ENCODE measurements at regions not wholly inside any gene's neighbourhood (a gene's known extent, or its start where the extent isn't known, plus 50 kb on each side); places are given as distances from the start of the nearest gene placed in this dataset.

DNA sequence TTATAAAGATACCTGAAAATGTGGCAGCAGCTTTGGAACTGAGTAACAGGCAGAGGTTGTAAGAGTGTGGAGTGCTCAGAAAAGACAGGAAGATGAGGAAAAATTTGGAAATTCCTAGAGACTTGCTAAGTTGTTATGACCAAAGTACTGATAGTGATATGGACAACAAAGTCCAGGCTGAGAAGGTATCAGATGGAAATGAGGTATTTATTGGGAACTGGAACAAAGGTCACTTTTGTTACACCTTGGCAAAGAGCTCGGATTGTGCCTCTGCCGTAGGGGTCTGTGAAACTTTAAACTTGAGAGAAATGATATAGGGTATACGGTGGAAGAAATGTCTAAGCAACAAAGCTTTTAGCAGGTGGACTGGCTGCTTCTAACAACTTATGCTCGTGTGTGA lies 419.9 kb downstream of the PCDH17 start:
- Histone ChIP-seq H3K4me3 (no peak overlapping the region), H3K79me2 (ENCODE audit: control insufficient read depth, insufficient read depth, low read length) (no peaks in the 10 kb centered on the region), H3K27me3 (replicated peaks in 1 of 2; ENCODE audit: control insufficient read depth in 2 of 2, insufficient read depth in 2 of 2, low read length in 1 of 2) (no peaks in the 10 kb centered on the region), H3K9me3 (replicated peaks; ENCODE audit: control insufficient read depth, insufficient read depth, low read length) (no peaks in the 10 kb centered on the region), H2AFZ (ENCODE audit: control insufficient read depth, low read depth, low read length) (no peak overlapping the region), H3K4me2 (ENCODE audit: control insufficient read depth, insufficient read depth) (no peak overlapping the region), H3K9ac (ENCODE audit: control insufficient read depth, insufficient read depth, low read length) (no peak overlapping the region), H4K20me1 (ENCODE audit: control insufficient read depth, insufficient read depth) (no peaks in the 10 kb centered on the region), H3K4me1 (ENCODE audit: control insufficient read depth, insufficient read depth, low read length) (no peaks in the 10 kb centered on the region), H3K27ac (ENCODE audit: control insufficient read depth, insufficient read depth) (no peak overlapping the region), H3K36me3 (ENCODE audit: control insufficient read depth in 2 of 2, insufficient read depth in 2 of 2, low read length in 1 of 2) (no peaks in the 10 kb centered on the region)
- RAD21 ChIA-PET (ENCODE audit: unreplicated experiment), result no interaction called here
- CTCF ChIA-PET, result no interaction called here
- SMC1A ChIA-PET (ENCODE audit: uncharacterized antibody, unreplicated experiment), result no interaction called here
- in situ Hi-C loops (cut with MboI), result no loop called here
- 18% methylated on average over 4 of the region's 4 CpGs for WGBS (ENCODE audit: insufficient coverage, insufficient replicate concordance, low lambda C conversion rate, missing lambda C conversion rate)
- TF ChIP-seq SUZ12 (IDR thresholded peaks at IDR 0.05; ENCODE audit: unreplicated experiment) (no peak), ZNF384 (IDR thresholded peaks at IDR 0.05; ENCODE audit: borderline replicate concordance, low read depth, low read length) (no peak), BHLHE40 (IDR thresholded peaks at IDR 0.05; ENCODE audit: borderline replicate concordance in 1 of 2, low read depth in 2 of 2, low read length in 1 of 2) (no peak), CREM (IDR thresholded peaks at IDR 0.05; ENCODE audit: low read depth) (no peak), SMAD1 (IDR thresholded peaks at IDR 0.05; ENCODE audit: low read depth, partially characterized antibody) (no peak), POLR2A (IDR thresholded peaks at IDR 0.05; ENCODE audit: low read depth, low read length) (no peak), MXI1 (IDR thresholded peaks at IDR 0.05; ENCODE audit: low read depth, low read length) (no peak), RB1 (IDR thresholded peaks at IDR 0.05; ENCODE audit: borderline replicate concordance) (no peak)
- TF ChIP-seq, protein P1, sequence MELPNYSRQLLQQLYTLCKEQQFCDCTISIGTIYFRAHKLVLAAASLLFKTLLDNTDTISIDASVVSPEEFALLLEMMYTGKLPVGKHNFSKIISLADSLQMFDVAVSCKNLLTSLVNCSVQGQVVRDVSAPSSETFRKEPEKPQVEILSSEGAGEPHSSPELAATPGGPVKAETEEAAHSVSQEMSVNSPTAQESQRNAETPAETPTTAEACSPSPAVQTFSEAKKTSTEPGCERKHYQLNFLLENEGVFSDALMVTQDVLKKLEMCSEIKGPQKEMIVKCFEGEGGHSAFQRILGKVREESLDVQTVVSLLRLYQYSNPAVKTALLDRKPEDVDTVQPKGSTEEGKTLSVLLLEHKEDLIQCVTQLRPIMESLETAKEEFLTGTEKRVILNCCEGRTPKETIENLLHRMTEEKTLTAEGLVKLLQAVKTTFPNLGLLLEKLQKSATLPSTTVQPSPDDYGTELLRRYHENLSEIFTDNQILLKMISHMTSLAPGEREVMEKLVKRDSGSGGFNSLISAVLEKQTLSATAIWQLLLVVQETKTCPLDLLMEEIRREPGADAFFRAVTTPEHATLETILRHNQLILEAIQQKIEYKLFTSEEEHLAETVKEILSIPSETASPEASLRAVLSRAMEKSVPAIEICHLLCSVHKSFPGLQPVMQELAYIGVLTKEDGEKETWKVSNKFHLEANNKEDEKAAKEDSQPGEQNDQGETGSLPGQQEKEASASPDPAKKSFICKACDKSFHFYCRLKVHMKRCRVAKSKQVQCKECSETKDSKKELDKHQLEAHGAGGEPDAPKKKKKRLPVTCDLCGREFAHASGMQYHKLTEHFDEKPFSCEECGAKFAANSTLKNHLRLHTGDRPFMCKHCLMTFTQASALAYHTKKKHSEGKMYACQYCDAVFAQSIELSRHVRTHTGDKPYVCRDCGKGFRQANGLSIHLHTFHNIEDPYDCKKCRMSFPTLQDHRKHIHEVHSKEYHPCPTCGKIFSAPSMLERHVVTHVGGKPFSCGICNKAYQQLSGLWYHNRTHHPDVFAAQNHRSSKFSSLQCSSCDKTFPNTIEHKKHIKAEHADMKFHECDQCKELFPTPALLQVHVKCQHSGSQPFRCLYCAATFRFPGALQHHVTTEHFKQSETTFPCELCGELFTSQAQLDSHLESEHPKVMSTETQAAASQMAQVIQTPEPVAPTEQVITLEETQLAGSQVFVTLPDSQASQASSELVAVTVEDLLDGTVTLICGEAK (IDR thresholded peaks at IDR 0.05; ENCODE audit: borderline replicate concordance), result no peak
- TF ChIP-seq, protein P2, sequence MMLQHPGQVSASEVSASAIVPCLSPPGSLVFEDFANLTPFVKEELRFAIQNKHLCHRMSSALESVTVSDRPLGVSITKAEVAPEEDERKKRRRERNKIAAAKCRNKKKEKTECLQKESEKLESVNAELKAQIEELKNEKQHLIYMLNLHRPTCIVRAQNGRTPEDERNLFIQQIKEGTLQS (IDR thresholded peaks at IDR 0.05; ENCODE audit: borderline replicate concordance, extremely low read depth, low read depth, low read length), result no peak
- TF ChIP-seq, protein P3, sequence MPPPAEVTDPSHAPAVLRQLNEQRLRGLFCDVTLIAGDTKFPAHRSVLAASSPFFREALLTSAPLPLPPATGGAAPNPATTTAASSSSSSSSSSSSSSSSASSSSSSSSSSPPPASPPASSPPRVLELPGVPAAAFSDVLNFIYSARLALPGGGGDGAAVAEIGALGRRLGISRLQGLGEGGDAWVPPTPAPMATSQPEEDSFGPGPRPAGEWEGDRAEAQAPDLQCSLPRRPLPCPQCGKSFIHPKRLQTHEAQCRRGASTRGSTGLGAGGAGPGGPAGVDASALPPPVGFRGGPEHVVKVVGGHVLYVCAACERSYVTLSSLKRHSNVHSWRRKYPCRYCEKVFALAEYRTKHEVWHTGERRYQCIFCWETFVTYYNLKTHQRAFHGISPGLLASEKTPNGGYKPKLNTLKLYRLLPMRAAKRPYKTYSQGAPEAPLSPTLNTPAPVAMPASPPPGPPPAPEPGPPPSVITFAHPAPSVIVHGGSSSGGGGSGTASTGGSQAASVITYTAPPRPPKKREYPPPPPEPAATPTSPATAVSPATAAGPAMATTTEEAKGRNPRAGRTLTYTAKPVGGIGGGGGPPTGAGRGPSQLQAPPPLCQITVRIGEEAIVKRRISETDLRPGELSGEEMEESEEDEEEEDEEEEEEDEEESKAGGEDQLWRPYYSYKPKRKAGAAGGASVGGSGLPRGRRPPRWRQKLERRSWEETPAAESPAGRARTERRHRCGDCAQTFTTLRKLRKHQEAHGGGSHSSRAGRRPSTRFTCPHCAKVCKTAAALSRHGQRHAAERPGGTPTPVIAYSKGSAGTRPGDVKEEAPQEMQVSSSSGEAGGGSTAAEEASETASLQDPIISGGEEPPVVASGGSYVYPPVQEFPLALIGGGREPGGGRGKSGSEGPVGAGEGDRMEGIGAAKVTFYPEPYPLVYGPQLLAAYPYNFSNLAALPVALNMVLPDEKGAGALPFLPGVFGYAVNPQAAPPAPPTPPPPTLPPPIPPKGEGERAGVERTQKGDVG (CRISPR knock-in tag; IDR thresholded peaks at IDR 0.05), result no peak
- DNase-seq (ENCODE audit: low read depth, low spot score), result no peak
- POLR2A ChIA-PET, result no interaction called here
- FAIRE-seq, result no peak
- intact Hi-C loops (cut with micrococcal nuclease; ENCODE audit: unreplicated experiment), result no loop called here
- no peak for ATAC-seq
- BruUV-seq (replicated peaks), result no TSS peak
